HG03045 (cell line): ENCODE measurements at regions not wholly inside any gene's neighbourhood (a gene's known extent, or its start where the extent isn't known, plus 50 kb on each side); places are given as distances from the start of the nearest gene placed in this dataset.
"Not testable (repeated sequence)": the region's sequence is repeated elsewhere in the genome, so short reads cannot be mapped to it uniquely, and the experiment has no call there.

Source experiments
- ATAC-seq: cut with Tn5 transposase; IDR thresholded peaks from one replicate; pipeline ENCODE4 v1.9.1; 2021; ENCODE audit warnings: mild to moderate bottlenecking, moderate library complexity; ENCODE audit not compliant: unreplicated experiment

GRCh38 chr4:53959343-53960120 is 104.9 kb downstream of the CHIC2 start:
- no peak for ATAC-seq

GRCh38 chr4:53956454-53956853 is 108.0 kb downstream of the CHIC2 start:
- ATAC-seq = no peak

GRCh38 chr4:53956053-53956452 is 108.4 kb downstream of the CHIC2 start:
- no peak for ATAC-seq

GRCh38 chr4:53951414-53951813 is 113.0 kb downstream of the CHIC2 start:
- ATAC-seq = no peak

GRCh38 chr4:53943345-53944085 is 120.9 kb downstream of the CHIC2 start:
- ATAC-seq = no peak

DNA sequence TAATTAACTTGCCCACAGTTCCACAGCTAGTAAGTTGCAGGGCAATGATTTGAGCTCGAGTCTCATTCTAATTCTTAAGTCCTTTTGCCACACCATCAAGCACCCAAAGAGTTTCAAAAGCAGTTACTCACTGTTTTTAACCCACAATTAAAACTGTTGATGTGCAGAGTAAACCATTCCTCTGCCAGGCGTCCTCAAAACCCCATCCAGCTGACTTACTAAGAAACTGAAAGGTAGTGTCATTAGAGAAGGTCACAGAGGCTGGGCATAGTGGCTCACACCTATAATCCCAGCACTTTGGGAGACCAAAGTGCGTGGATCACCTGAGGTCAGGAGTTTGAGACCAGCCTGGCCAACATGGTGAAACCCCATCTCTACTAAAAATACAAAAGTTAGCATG is 121.7 kb downstream of the CHIC2 start:
- no peak for ATAC-seq

GRCh38 chr4:53941331-53941730 is 123.1 kb downstream of the CHIC2 start:
- no peak for ATAC-seq

- not testable (repeated sequence) for ATAC-seq
Observed at GRCh38 chr4:53939892-53940291, 124.5 kb downstream of the CHIC2 start.

GRCh38 chr4:53937918-53938317 is 126.5 kb downstream of the CHIC2 start:
- ATAC-seq = no peak

DNA sequence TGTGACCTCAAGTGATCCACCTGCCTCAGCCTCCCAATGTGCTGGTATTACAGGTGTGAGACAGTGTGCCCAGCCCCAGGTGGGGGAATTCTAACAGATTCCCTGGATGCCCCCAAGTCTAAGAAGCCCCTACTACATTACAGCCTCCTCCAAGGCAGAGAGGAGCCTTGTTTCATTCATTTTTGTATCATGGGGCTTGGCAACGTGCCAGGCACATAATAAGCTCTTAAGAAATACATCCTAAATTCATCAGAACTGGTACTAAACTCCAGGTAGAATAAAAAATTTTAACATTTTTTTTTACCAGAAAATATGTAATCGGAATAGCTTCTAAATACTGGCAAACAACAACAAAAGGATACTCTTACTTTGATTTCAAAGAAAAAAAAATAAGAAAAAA is 127.1 kb downstream of the CHIC2 start:
- ATAC-seq = no peak

DNA sequence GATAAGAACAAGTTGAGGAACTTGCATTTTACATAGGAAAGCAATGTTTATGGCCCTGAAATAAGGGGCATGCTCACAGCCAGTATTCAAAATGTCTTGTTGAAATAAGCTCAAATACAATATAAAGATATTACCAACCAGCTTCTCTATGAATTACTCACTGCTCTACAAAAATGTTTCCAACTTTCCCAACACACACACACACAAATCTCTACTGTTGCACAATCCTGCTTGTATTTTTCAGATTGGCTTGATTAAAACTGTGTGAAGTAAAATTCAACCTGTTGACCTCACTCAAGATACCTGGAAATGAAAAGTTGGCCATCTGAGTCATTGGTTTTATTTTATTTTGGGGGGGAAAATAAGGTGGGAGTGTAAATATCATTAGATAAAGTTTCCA is 128.6 kb downstream of the CHIC2 start:
- no peak for ATAC-seq

- ATAC-seq = no peak
Observed at GRCh38 chr4:53932796-53933610, 131.4 kb downstream of the CHIC2 start.

DNA sequence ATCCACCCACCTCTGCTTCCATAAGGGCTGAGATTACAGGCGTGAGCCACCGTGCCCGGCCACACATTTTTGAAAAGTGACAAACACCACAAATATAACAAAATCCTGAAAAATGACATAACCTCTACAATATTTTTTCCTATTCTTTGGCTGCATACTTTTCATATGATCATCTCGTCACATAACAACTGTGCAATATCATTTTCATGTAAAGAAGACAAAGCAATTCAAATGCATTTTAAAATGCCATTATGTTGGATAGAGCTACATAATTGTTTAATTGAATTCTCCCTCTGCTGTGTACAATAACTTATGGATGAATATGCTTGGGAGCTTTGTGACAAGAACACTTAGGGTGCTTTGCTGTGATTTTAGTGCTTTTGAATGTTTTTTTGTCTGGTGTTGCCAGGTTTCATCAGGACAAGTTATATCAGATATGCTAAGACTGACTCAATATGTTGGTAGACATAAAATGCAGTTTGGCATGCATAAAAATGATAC is 132.9 kb downstream of the CHIC2 start:
- ATAC-seq = no peak

GRCh38 chr4:53929955-53930798 is 134.2 kb downstream of the CHIC2 start:
- ATAC-seq = no peak

DNA sequence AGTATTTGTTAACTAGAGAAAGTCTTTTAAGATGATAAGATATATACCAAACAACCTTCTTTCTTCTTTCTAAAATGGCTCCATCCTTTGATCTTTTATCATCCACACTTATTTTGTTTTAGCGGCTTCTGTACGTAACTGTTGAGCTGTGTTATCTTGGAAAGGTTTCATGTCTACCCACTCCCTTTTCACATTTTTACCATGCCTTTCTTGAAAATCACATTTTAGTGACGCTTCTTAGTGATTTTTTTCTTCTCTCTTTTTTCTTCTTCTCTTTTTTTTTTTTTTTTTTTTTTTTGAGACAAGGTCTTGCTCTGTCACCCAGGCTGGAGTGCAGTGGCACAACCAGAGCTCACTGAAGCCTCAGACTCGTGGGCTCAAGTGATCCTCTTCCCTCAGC is 135.1 kb downstream of the CHIC2 start:
- no peak for ATAC-seq

GRCh38 chr4:53928825-53929224 is 135.6 kb downstream of the CHIC2 start:
- no peak for ATAC-seq

- ATAC-seq = no peak
Observed at GRCh38 chr4:53925050-53925605, 139.3 kb downstream of the CHIC2 start.

- ATAC-seq = no peak
Observed at GRCh38 chr4:53924333-53925049, 139.9 kb downstream of the CHIC2 start.

GRCh38 chr4:53923921-53924320 is 140.5 kb downstream of the CHIC2 start:
- no peak for ATAC-seq
